Hematopoietic multipotent progenitor cell treated with erythropoietin and hydrocortisone succinate and interleukin-3 and kit ligand, for 15 days (in vitro differentiated cells): ENCODE measurements at regions not wholly inside any gene's neighbourhood (a gene's known extent, or its start where the extent isn't known, plus 50 kb on each side); places are given as distances from the start of the nearest gene placed in this dataset.
"Not testable (repeated sequence)": the region's sequence is repeated elsewhere in the genome, so short reads cannot be mapped to it uniquely, and the experiment has no call there.

Experiments
- DNase-seq: peaks from one replicate; pipeline ENCODE4 v3.0.0-alpha.2; 2015; ENCODE audit warnings: low spot score

DNA sequence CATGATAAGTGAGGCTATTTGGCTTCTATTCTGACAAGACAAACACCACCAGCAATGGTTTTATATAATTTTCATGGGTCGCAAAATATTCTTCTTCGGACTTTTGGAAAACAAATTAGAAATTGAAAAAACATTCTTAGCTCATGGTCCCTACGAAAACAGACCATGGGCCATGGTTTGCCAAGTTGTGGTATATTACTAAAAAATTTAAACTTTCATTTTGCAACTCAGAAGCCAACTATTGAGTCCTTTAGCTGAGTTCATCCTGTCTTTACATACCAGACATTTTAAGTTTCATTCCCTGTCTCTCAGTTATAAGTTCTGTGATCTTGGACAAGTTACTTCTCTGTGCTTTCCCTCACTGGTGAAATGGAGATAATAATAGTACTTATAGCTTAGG lies 198.1 kb downstream of the CSNK1G3 start:
- no peak for DNase-seq

- DNase-seq: no peak
Measured at GRCh38 chr5:123709422-123709821, 197.4 kb downstream of the CSNK1G3 start.

GRCh38 chr5:123708074-123708806 lies 196.3 kb downstream of the CSNK1G3 start:
- no peak for DNase-seq

DNA sequence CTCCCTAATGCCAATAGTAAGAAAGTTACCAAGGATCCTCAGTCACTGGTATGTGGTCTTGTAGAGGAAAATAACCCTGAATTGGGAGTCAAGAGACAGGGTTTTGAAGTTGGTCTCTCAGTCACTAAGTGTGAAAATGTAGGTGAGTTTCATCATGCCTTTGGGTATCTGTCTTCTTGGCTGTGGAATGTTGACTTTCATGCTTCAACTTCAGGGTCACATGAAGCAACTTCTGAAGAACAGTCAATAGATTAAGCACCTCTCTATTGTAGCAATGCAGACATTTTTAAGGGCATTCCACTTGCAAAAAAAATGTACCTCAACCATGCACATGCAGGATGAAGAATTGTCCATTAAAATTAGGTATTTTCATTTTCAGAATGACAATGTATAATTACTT lies 194.6 kb downstream of the CSNK1G3 start:
- DNase-seq: no peak

GRCh38 chr5:123705741-123706140 lies 193.8 kb downstream of the CSNK1G3 start:
- DNase-seq: no peak

GRCh38 chr5:123701511-123702200 lies 189.7 kb downstream of the CSNK1G3 start:
- DNase-seq: no peak

GRCh38 chr5:123700624-123701287 lies 188.8 kb downstream of the CSNK1G3 start:
- no peak for DNase-seq

DNA sequence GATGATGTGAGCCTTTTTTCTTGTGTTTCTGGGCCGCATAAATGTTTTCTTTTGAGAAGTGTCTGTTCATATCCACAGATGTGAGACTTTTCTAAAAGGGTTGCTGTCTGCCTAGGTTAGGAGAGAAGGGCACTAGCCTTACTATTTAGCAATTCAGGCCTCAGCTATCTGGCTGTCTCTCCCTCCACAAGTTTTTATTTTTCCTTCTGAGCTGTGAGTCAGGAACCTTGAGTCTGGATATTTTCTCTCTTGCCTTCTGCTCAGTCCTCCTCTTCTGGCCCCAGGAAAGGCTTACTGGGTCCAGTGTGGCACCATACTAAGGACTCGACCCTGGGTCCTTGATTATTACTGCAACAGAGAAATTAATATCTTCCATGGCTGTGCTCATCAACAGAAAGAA lies 187.6 kb downstream of the CSNK1G3 start:
- no peak for DNase-seq

DNA sequence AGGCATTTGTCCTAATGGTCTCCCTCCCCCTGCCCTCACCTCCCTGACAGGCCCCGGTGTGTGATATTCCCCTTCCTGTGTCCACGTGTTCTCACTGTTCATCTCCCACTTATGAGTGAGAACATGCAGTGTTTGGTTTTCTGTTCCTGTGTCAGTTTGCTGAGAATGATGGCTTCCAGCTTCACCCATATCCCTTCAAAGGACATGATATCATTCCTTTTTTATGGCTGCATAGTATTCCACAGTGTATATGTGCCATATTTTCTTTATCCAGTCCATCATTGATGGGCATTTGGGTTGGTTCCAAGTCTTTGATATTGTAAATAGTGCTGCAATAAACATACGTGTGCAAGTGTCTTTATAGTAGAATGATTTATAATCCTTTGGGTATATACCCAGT lies 187.0 kb downstream of the CSNK1G3 start:
- DNase-seq: not testable (repeated sequence)

DNA sequence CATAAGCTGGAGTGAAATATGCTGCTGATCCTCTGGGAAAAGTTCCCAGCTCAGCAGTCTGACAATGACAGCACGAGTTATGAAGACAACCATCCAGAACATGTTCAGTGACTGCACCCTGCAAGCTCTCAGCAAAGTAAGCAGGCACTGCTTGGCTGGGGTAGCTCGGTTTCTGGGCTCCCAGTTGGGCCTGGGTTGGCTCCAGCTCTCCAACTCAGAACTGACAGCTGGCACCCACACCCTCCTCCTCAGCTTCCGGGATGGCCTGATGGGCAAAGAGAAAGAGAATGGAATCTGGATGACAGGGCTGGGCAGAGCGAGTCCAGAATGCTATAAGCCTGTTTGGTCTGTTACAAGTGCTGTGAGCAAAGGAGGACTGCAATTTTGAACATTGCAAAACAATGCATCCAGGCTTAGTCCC lies 185.0 kb downstream of the CSNK1G3 start:
- no peak for DNase-seq

DNA sequence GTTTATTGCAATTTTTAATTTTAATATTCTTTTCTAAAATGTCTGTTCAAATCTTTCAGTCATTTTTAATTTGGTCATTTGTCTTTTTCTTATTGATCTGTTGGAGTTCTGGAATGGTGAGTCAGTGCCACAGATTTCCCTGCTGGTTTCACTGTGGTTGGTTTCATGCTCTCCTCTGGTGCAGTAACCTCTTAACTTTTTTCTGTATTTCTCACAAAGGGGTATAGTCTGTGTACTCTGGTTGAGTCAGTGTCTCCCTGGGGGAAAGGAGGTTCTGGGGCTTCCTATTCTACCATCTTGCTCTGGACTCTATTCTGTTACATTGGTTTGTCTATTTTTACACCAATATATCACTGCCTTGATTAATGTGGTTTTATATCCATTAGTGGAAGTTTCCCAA lies 178.8 kb downstream of the CSNK1G3 start:
- DNase-seq: no peak

DNA sequence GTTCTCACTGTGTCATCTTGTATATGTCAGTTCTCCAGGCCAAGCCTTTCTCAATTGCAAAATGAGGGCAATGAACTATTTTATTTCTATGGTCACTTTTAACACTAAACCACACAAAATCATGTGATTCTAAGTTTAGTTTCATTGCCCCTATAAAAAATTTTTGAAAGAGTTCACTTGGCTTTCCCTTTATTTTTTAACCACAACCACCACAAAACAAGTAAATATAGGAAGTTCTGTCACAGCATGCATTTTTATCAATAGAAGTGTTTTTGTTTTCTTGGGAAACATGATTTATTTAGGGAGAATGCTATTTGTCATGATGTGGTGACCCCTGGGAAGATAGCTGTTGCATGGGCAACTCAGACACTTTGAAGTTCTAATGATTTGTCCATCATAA lies 169.1 kb downstream of the CSNK1G3 start:
- no peak for DNase-seq

DNA sequence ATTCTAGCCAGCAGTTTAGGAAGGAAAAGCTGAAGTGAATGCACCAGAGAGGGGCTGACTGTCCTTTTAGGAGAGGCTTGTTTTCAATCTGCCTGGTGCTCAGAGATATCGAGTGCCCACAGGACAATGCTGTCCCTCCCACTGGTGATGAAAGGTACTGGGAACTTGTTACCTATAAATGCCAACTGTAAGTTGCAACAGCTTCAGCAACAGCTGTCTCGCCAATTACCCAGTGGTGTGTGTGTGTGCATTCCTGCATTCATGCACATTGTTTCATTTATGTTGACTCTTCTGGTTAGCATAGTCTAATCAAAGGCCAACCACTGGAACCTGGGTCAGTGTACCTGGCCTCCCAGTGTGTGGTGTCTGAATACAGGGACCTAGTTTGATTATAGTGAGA lies 161.1 kb downstream of the CSNK1G3 start:
- no peak for DNase-seq

- no peak for DNase-seq
Measured at GRCh38 chr5:123671711-123672456, 159.9 kb downstream of the CSNK1G3 start.

DNA sequence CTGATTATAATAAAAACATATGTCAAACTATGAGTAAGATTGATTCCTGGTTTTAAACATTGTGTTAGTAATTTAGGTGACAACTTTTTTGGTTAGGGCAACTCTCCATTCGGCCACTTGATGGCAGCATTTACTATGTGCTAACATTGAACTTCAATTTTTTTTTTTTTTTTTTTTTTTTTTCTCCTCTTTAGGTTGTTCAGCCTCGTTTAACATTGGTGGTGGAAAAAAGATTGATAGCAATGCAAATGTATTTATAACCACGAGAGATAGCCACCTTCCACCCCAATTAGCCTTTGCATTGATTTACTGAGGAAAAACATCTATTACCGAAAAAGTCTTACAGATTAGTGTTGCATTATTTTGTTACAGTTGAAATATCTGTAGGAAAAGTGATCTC lies 159.1 kb downstream of the CSNK1G3 start:
- peak; percentile 2 for DNase-seq
